Large intestine (tissue), 3 donors: ENCODE measurements at regions not wholly inside any gene's neighbourhood (a gene's known extent, or its start where the extent isn't known, plus 50 kb on each side); places are given as distances from the start of the nearest gene placed in this dataset.

Experiments
- DNase-seq, 2 donors: peaks; one replicate each; pipeline versions ENCODE4 v3.0.0 to v3.0.0-alpha.2; 2013
- H3K27ac ChIP-seq: one replicate; pipeline ENCODE4 v1.5.1; 2013; ENCODE audit warnings: low read length
- H3K27me3 ChIP-seq: 2 replicates; pipeline ENCODE4 v1.6.1; 2013; ENCODE audit warnings: low read length; ENCODE audit not compliant: control insufficient read depth, insufficient read depth
- H3K36me3 ChIP-seq: 2 replicates; pipeline ENCODE4 v1.6.1; 2013; ENCODE audit warnings: low read length; ENCODE audit not compliant: control insufficient read depth, insufficient read depth
- H3K4me1 ChIP-seq: one replicate; pipeline ENCODE4 v1.6.1; 2013; ENCODE audit warnings: low read length; ENCODE audit not compliant: control insufficient read depth, insufficient read depth
- H3K4me3 ChIP-seq: one replicate; pipeline ENCODE4 v1.5.1; 2013; ENCODE audit warnings: low read length
- H3K9me3 ChIP-seq: one replicate; pipeline ENCODE4 v1.6.1; 2013; ENCODE audit warnings: mild to moderate bottlenecking, low read depth, low read length, moderate library complexity; ENCODE audit not compliant: control insufficient read depth
- WGBS: methylation state at CpG from one replicate; pipeline ENCODE4 v1.1.5; 2013; ENCODE audit warnings: low lambda C conversion rate; ENCODE audit not compliant: insufficient coverage; 5-methylcytosine and 5-hydroxymethylcytosine counted together

GRCh38 chr4:23040539-23040938 is 347.8 kb downstream of the GBA3 start:
- DNase-seq: no peak
- no peaks in the 10 kb centered on the region for H3K36me3 ChIP-seq
- no peak overlapping the region for H3K4me3 ChIP-seq
- WGBS: no CpG with 5 or more reads among the region's 1 CpG
- H3K27me3 ChIP-seq: no peaks in the 10 kb centered on the region
- H3K9me3 ChIP-seq: no peaks in the 10 kb centered on the region
- no peaks in the 10 kb centered on the region for H3K4me1 ChIP-seq
- no peak overlapping the region for H3K27ac ChIP-seq

- Histone ChIP-seq H3K4me1 (no peaks in the 10 kb centered on the region), H3K9me3 (no peaks in the 10 kb centered on the region), H3K27ac (no peak overlapping the region), H3K27me3 (no peaks in the 10 kb centered on the region), H3K36me3 (no peaks in the 10 kb centered on the region), H3K4me3 (no peak overlapping the region)
- no peak for DNase-seq
- no CpG with 5 or more reads among the region's 1 CpG for WGBS
These were observed 347.1 kb downstream of the GBA3 start for GRCh38 chr4:23039818-23040217.

GRCh38 chr4:23038626-23039491 is 346.1 kb downstream of the GBA3 start:
- no peak for DNase-seq
- no CpG with 5 or more reads among the region's 5 CpGs for WGBS
- Histone ChIP-seq H3K27me3 (no peaks in the 10 kb centered on the region), H3K27ac (no peak overlapping the region), H3K36me3 (no peaks in the 10 kb centered on the region), H3K4me1 (no peaks in the 10 kb centered on the region), H3K4me3 (no peak overlapping the region), H3K9me3 (no peaks in the 10 kb centered on the region)

- H3K27me3 ChIP-seq: no peaks in the 10 kb centered on the region
- H3K27ac ChIP-seq: no peak overlapping the region
- 94% methylated on average over 4 of the region's 10 CpGs for WGBS
- no peak overlapping the region for H3K4me3 ChIP-seq
- H3K4me1 ChIP-seq: no peaks in the 10 kb centered on the region
- H3K9me3 ChIP-seq: no peaks in the 10 kb centered on the region
- H3K36me3 ChIP-seq: no peaks in the 10 kb centered on the region
- no peak for DNase-seq
These were observed 344.3 kb downstream of the GBA3 start for GRCh38 chr4:23036921-23037495.

- H3K4me3 ChIP-seq: no peak overlapping the region
- H3K9me3 ChIP-seq: no peaks in the 10 kb centered on the region
- no peaks in the 10 kb centered on the region for H3K27me3 ChIP-seq
- H3K4me1 ChIP-seq: no peaks in the 10 kb centered on the region
- H3K27ac ChIP-seq: no peak overlapping the region
- WGBS: 83% methylated on average over 1 of the region's 3 CpGs
- no peak for DNase-seq
- no peaks in the 10 kb centered on the region for H3K36me3 ChIP-seq
These were observed 343.8 kb downstream of the GBA3 start for GRCh38 chr4:23036503-23036902.

GRCh38 chr4:23035521-23036056 is 342.9 kb downstream of the GBA3 start:
- DNase-seq: no peak
- H3K4me1 ChIP-seq: no peaks in the 10 kb centered on the region
- H3K9me3 ChIP-seq: no peaks in the 10 kb centered on the region
- no peak overlapping the region for H3K4me3 ChIP-seq
- no peaks in the 10 kb centered on the region for H3K27me3 ChIP-seq
- H3K27ac ChIP-seq: no peak overlapping the region
- WGBS: no CpG with 5 or more reads among the region's 3 CpGs
- no peaks in the 10 kb centered on the region for H3K36me3 ChIP-seq

GRCh38 chr4:23034731-23035130 is 342.0 kb downstream of the GBA3 start:
- no peak for DNase-seq
- Histone ChIP-seq H3K4me3 (no peak overlapping the region), H3K27ac (no peak overlapping the region), H3K9me3 (no peaks in the 10 kb centered on the region), H3K36me3 (no peaks in the 10 kb centered on the region), H3K27me3 (no peaks in the 10 kb centered on the region), H3K4me1 (no peaks in the 10 kb centered on the region)

- Histone ChIP-seq H3K4me3 (no peak overlapping the region), H3K27me3 (no peaks in the 10 kb centered on the region), H3K9me3 (no peaks in the 10 kb centered on the region), H3K27ac (no peak overlapping the region), H3K36me3 (no peaks in the 10 kb centered on the region), H3K4me1 (no peaks in the 10 kb centered on the region)
- 100% methylated on average over 1 of the region's 2 CpGs for WGBS
- DNase-seq: no peak
These were observed 341.1 kb downstream of the GBA3 start for GRCh38 chr4:23033796-23034195.

GRCh38 chr4:23028875-23029274 is 336.1 kb downstream of the GBA3 start:
- H3K27ac ChIP-seq: no peak overlapping the region
- H3K27me3 ChIP-seq: no peaks in the 10 kb centered on the region
- no peaks in the 10 kb centered on the region for H3K36me3 ChIP-seq
- H3K9me3 ChIP-seq: no peaks in the 10 kb centered on the region
- no peak overlapping the region for H3K4me3 ChIP-seq
- no peak for DNase-seq
- no CpG with 5 or more reads among the region's 3 CpGs for WGBS
- H3K4me1 ChIP-seq: no peaks in the 10 kb centered on the region

- H3K4me1 ChIP-seq: no peaks in the 10 kb centered on the region
- no peak overlapping the region for H3K4me3 ChIP-seq
- H3K27ac ChIP-seq: no peak overlapping the region
- no peaks in the 10 kb centered on the region for H3K36me3 ChIP-seq
- H3K27me3 ChIP-seq: no peaks in the 10 kb centered on the region
- no CpG with 5 or more reads among the region's 1 CpG for whole genome bisulfite sequencing
- no peaks in the 10 kb centered on the region for H3K9me3 ChIP-seq
- no peak for DNase-seq
These were observed 330.9 kb downstream of the GBA3 start for GRCh38 chr4:23023666-23024065.

- H3K27ac ChIP-seq: no peak overlapping the region
- no peaks in the 10 kb centered on the region for H3K36me3 ChIP-seq
- H3K4me3 ChIP-seq: no peak overlapping the region
- no peak for DNase-seq
- no peaks in the 10 kb centered on the region for H3K4me1 ChIP-seq
- no peaks in the 10 kb centered on the region for H3K27me3 ChIP-seq
- H3K9me3 ChIP-seq: no peaks in the 10 kb centered on the region
These were observed 330.4 kb downstream of the GBA3 start for GRCh38 chr4:23023121-23023520.
